Keratinocyte (primary cell): ENCODE measurements at regions not wholly inside any gene's neighbourhood (a gene's known extent, or its start where the extent isn't known, plus 50 kb on each side); places are given as distances from the start of the nearest gene placed in this dataset.

Source experiments
- CTCF ChIP-seq, 3 experiments: IDR thresholded peaks in 1 of 3; conservative IDR thresholded peaks in 1 of 3; optimal IDR thresholded peaks in 1 of 3; 2 replicates in 2 of 3; 3 replicates in 1 of 3; pipeline versions ENCODE3 to v1.5.1; 2011; ENCODE audit warnings: low read length in 3 of 3, mild to moderate bottlenecking in 3 of 3, moderate library complexity in 2 of 3, control low read depth in 1 of 3, inconsistent platforms in 1 of 3; ENCODE audit not compliant: insufficient read depth in 2 of 3; ENCODE audit errors: extremely low read depth in 1 of 3
- EZH2 ChIP-seq: IDR thresholded peaks from one replicate; pipeline ENCODE4 v1.6.1; 2012; ENCODE audit warnings: inconsistent platforms, mild to moderate bottlenecking, low read length, moderate library complexity

GRCh38 chr17:13759518-13760335 is 158.0 kb upstream of the HS3ST3A1 start:
- no peak for TF ChIP-seq CTCF (optimal IDR thresholded peaks at IDR 0.05 in 1 of 3, IDR thresholded peaks at IDR 0.05 in 1 of 3, conservative IDR thresholded peaks at IDR 0.05 in 1 of 3; ENCODE audit: extremely low read depth in 1 of 3, insufficient read depth in 2 of 3, low read length in 3 of 3)
- no peak for TF ChIP-seq EZH2
